Suprapubic skin (tissue), 4 donors: ENCODE measurements at regions not wholly inside any gene's neighbourhood (a gene's known extent, or its start where the extent isn't known, plus 50 kb on each side); places are given as distances from the start of the nearest gene placed in this dataset.

Experiments used
- CTCF ChIP-seq, 2 donors: fragments of 200-600 bp in 1 of 2; fragments of 450-650 bp in 1 of 2; sonication (generic) in 1 of 2; IDR thresholded peaks; one replicate each; pipeline ENCODE4 v1.5.1; 2016 to 2019; ENCODE audit warnings: antibody characterized with exemption in 2 of 2, mild to moderate bottlenecking in 1 of 2, moderate library complexity in 1 of 2
- POLR2A ChIP-seq, 2 donors: fragments of 450-650 bp; IDR thresholded peaks; one replicate each; pipeline ENCODE4 v1.6.1; 2017; ENCODE audit warnings: antibody characterized with exemption in 2 of 2, mild to moderate bottlenecking in 2 of 2, moderate library complexity in 2 of 2
- POLR2AphosphoS5 ChIP-seq, 3 donors: sonication (generic); formaldehyde crosslinking; IDR thresholded peaks; one replicate each; pipeline ENCODE4 v1.6.1; 2017; ENCODE audit warnings: antibody characterized with exemption in 3 of 3

GRCh38 chr5:22968386-22968785, 115.2 kb upstream of the CDH12 start:
- TF ChIP-seq CTCF (IDR thresholded peaks at IDR 0.05) (no peak), POLR2A (IDR thresholded peaks at IDR 0.05) (no peak), POLR2AphosphoS5 (IDR thresholded peaks at IDR 0.05) (no peak)
